Ovary (tissue), 7 donors: ENCODE measurements at regions not wholly inside any gene's neighbourhood (a gene's known extent, or its start where the extent isn't known, plus 50 kb on each side); places are given as distances from the start of the nearest gene placed in this dataset.
A peak's percentile ranks its signal among the peaks of the same experiment; 100 is the strongest.

Source experiments
- DNase-seq, 5 donors: peaks; one replicate each; pipeline ENCODE4 v3.0.0-alpha.2; 2019 to 2020
- H3K27ac ChIP-seq, 2 donors: fragments of 200-600 bp; one replicate each; pipeline versions ENCODE4 v1.5.1 to v1.8.0; 2019 to 2022
- H3K27me3 ChIP-seq: fragments of 200-600 bp; one replicate; pipeline ENCODE4 v1.8.0; 2022
- H3K36me3 ChIP-seq: fragments of 200-600 bp; sonication (generic); one replicate; pipeline ENCODE4 v1.5.1; 2019
- H3K4me1 ChIP-seq: one replicate; pipeline ENCODE4 v1.8.1; 2013; ENCODE audit warnings: mild to moderate bottlenecking, moderate library complexity; ENCODE audit not compliant: insufficient read depth
- H3K4me3 ChIP-seq: fragments of 200-600 bp; sonication (generic); one replicate; pipeline ENCODE4 v1.5.1; 2017
- H3K9me3 ChIP-seq, 2 donors: fragments of 200-600 bp in 1 of 2; sonication (generic) in 1 of 2; one replicate each; pipeline versions ENCODE4 v1.5.1 to v1.8.1; 2013 to 2019; ENCODE audit warnings: mild to moderate bottlenecking in 1 of 2, moderate library complexity in 1 of 2
- EP300 ChIP-seq: sonication (generic); formaldehyde crosslinking; IDR thresholded peaks from one replicate; pipeline ENCODE4 v1.6.1; 2017; ENCODE audit warnings: antibody characterized with exemption
- POLR2A ChIP-seq: fragments of 450-650 bp; IDR thresholded peaks from one replicate; pipeline ENCODE4 v1.6.1; 2017; ENCODE audit warnings: antibody characterized with exemption, mild to moderate bottlenecking, moderate library complexity
- WGBS, 3 donors: extraction: QIAGEN DNeasy Blood & Tissue Kit in 1 of 3; methylation state at CpG; one replicate each; pipeline versions ENCODE4 v1.1.5 to v1.1.7; 2013 to 2017; 5-methylcytosine and 5-hydroxymethylcytosine counted together
- intact Hi-C, 4 donors: fragments of 100-400 bp; cut with DNase I; formaldehyde crosslinking; loops; one replicate each; pipeline versions ENCODE4 v1.11.0 to v1.15.1; 2022 to 2023
- TF ChIP-seq, protein P1 (sequence below), 3 donors: fragments of 450-650 bp in 2 of 3; fragments of 200-600 bp in 1 of 3; IDR thresholded peaks; one replicate each; pipeline versions ENCODE4 v1.5.1 to v1.8.0; 2016 to 2022; ENCODE audit warnings: antibody characterized with exemption in 3 of 3, mild to moderate bottlenecking in 1 of 3
- donor health status: DM: no; HTN: no; CAD: no; lungs with moderate emphysema.
- donor health status: DM: no; HTN: no; CAD: no.
- donor health status: Bipolar disorder and iron deficiency.
- donor health status: DM: no; HTN: no; CAD: no.
- donor health status: DM: yes; HTN: yes; CAD: no.

DNA sequence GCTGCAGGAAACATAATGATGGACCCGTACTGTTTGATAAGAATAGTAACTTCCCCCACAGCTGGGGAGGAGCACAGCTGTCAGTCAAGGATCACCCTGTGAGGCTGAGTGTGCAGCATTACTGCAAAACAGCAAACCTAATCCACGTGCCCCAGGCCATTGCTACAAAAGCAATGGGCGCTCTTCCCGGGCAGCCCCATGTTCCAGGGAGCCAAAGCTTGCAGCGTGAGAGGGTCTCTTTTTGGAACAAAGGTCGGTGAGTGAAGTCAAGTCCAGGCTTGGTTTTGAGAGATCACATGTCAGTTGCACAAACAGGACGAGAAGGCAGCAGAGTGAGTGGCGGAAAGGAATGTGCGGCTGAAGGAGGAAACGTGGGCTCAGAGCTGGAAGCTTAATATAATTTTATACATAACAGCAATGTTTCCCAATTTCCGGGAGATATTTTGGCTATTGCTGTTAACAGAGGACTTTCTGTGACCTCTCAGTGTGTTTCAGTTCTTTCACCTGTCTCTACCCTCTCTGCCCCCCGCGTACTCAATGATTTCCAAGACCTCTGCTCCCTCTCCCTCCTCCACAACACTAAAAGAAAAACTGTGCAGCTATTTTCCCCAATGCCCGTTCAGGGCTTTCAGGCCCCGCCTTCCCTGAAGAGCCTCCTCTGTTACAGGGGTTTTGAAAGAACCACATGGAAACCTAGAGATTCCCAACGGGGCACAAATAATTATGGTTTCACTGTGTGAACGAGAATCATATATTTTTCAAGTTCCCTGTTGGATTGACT is 128.9 kb downstream of the MTPAP start:
- intact Hi-C loops = no loop called here
- Histone ChIP-seq H3K4me1 (peaks cover 2% of the 10 kb centered on the region), H3K27ac (no peak overlapping the region), H3K4me3 (no peak overlapping the region), H3K36me3 (no peaks in the 10 kb centered on the region), H3K27me3 (no peaks in the 10 kb centered on the region), H3K9me3 (no peaks in the 10 kb centered on the region)
- 21 to 47% (median 29%) methylated on average over 17 of the region's 17 CpGs for WGBS, 3 donors
- DNase-seq = no peak
- TF ChIP-seq EP300 (no peak), POLR2A (no peak)
- TF ChIP-seq, protein P1, sequence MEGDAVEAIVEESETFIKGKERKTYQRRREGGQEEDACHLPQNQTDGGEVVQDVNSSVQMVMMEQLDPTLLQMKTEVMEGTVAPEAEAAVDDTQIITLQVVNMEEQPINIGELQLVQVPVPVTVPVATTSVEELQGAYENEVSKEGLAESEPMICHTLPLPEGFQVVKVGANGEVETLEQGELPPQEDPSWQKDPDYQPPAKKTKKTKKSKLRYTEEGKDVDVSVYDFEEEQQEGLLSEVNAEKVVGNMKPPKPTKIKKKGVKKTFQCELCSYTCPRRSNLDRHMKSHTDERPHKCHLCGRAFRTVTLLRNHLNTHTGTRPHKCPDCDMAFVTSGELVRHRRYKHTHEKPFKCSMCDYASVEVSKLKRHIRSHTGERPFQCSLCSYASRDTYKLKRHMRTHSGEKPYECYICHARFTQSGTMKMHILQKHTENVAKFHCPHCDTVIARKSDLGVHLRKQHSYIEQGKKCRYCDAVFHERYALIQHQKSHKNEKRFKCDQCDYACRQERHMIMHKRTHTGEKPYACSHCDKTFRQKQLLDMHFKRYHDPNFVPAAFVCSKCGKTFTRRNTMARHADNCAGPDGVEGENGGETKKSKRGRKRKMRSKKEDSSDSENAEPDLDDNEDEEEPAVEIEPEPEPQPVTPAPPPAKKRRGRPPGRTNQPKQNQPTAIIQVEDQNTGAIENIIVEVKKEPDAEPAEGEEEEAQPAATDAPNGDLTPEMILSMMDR (IDR thresholded peaks at IDR 0.05) = no peak

DNA sequence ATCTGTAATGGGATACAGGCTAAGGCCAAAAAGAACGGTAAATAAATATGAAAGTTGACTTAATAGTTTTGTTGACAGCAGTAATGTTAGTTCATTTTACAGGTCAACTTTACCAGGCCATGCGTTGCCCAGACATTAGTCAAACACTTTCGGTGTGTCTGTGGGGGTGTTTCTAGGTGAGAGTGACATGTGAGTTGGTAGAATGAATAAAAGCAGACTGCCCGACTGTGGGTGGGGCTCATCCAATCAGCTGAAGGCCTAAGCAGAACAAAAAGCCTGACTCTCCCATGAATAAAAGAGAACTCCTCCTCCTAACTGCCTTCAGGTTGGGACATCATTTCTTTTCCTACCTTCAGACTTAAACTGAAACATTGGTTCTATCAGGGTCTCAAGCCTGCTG is 132.3 kb downstream of the MTPAP start:
- 90 to 95% (median 90%) methylated on average over 4 of the region's 4 CpGs for WGBS, 3 donors
- TF ChIP-seq EP300 (no peak), POLR2A (no peak)
- TF ChIP-seq, protein P1 (IDR thresholded peaks at IDR 0.05) = no peak
- DNase-seq = no peak

DNA sequence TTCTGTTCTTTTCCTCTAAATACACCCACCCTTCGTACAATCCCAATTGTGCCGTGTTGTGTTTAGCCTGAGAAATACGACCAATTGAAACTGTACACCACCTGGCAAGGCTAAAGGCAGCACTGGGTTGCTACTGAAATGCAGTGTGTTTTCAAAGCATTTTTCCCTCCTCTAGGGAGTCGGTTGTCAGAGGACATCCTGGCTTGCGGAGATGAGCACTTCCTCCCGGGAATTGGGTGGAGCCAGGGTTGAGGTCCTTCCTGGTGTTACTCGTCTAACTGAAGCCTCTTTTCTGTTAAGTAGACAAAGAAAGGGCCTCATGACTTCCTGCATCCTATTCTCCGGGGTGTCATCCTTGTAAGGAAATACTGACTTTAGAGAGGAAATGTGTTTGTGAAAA is 133.5 kb downstream of the MTPAP start:
- 2 to 11% (median 4%) methylated on average over 8 of the region's 8 CpGs for WGBS, 3 donors
- TF ChIP-seq POLR2A (no peak), EP300 (no peak)
- TF ChIP-seq, protein P1 (IDR thresholded peaks at IDR 0.05) = no peak
- peaks cover 2% of the 10 kb centered on the region for H3K4me1 ChIP-seq
- H3K9me3 ChIP-seq = no peaks in the 10 kb centered on the region
- H3K27me3 ChIP-seq = no peaks in the 10 kb centered on the region
- intact Hi-C loops = no loop called here
- H3K36me3 ChIP-seq = no peaks in the 10 kb centered on the region
- H3K4me3 ChIP-seq = no peak overlapping the region
- peak in 4 of 5 donors; percentile 22 to 47 (median 33) for DNase-seq
- no peak overlapping the region for H3K27ac ChIP-seq

More for the DNA sequence above, 132.3 kb downstream of the MTPAP start:
- no peaks in the 10 kb centered on the region for H3K9me3 ChIP-seq
- intact Hi-C loops = no loop called here
- H3K4me1 ChIP-seq = peaks cover 2% of the 10 kb centered on the region
- H3K4me3 ChIP-seq = no peak overlapping the region
- no peak overlapping the region for H3K27ac ChIP-seq
- no peaks in the 10 kb centered on the region for H3K27me3 ChIP-seq
- no peaks in the 10 kb centered on the region for H3K36me3 ChIP-seq

DNA sequence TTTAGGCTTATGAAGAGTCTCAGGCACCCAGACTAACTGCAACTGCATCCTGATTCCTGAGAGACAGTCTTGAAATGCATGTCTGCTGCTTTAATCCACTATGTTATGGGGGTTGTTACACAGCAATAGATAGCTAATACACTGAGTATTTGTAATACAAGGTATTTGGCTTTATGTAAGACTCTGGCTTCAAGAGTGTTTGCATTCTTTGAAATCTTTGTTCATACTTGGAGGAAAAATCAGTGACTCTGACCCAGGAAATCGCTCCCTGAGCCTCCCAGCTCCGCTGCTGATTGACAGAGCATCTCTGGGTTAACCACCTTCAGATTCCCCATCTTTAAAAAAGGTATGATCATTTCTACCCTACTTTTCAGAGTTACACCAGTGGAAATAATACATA is 133.9 kb downstream of the MTPAP start:
- H3K4me1 ChIP-seq = peaks cover 2% of the 10 kb centered on the region
- TF ChIP-seq POLR2A = no peak
- TF ChIP-seq, protein P1 (IDR thresholded peaks at IDR 0.05) = no peak
- TF ChIP-seq EP300 = no peak
- H3K4me3 ChIP-seq = no peak overlapping the region
- WGBS, 3 donors = 2 to 31% (median 13%) methylated on average over 2 of the region's 2 CpGs
- H3K27ac ChIP-seq = no peak overlapping the region
- intact Hi-C loops = no loop called here
- H3K9me3 ChIP-seq = no peaks in the 10 kb centered on the region
- H3K36me3 ChIP-seq = no peaks in the 10 kb centered on the region
- no peak for DNase-seq
- no peaks in the 10 kb centered on the region for H3K27me3 ChIP-seq
